H1 (cell line): ENCODE measurements at regions not wholly inside any gene's neighbourhood (a gene's known extent, or its start where the extent isn't known, plus 50 kb on each side); places are given as distances from the start of the nearest gene placed in this dataset.

ENCODE experiments used
- CBX5 ChIP-seq: fragments of 300-800, 300-1000 bp; sonication (generic); IDR thresholded peaks from 2 replicates; pipeline ENCODE4 v1.7.1; 2016; ENCODE audit warnings: antibody characterized with exemption, low read length, low read depth
- CREB1 ChIP-seq: IDR thresholded peaks from 2 replicates; pipeline ENCODE4 v1.6.1; 2012; ENCODE audit warnings: inconsistent platforms
- EGR1 ChIP-seq: IDR thresholded peaks from 2 replicates; pipeline ENCODE4 v1.6.1; 2011; ENCODE audit warnings: low read depth, low read length, borderline replicate concordance
- EZH2 ChIP-seq: fragments of 200-600 bp; sonication (generic); IDR thresholded peaks from 2 replicates; pipeline ENCODE4 v1.7.1; 2012; ENCODE audit warnings: low read depth, mild to moderate bottlenecking, moderate library complexity, low read length, inconsistent platforms; ENCODE audit not compliant: severe bottlenecking
- POLR2AphosphoS5 ChIP-seq: IDR thresholded peaks from 2 replicates; pipeline ENCODE4 v1.6.1; 2011; ENCODE audit warnings: low read depth, low read length
- RFX5 ChIP-seq: IDR thresholded peaks from 2 replicates; pipeline ENCODE4 v1.6.1; 2011; ENCODE audit warnings: low read depth, low read length, improper control_type of control experiment, borderline replicate concordance
- USF2 ChIP-seq: IDR thresholded peaks from 2 replicates; pipeline ENCODE4 v1.6.1; 2011; ENCODE audit warnings: low read length, improper control_type of control experiment
- ZNF274 ChIP-seq: IDR thresholded peaks from 2 replicates; pipeline ENCODE4 v1.7.0; 2012; ENCODE audit warnings: low read length, borderline replicate concordance; ENCODE audit errors: extremely low read depth
- TF ChIP-seq, protein P1 (sequence below), 3 experiments: IDR thresholded peaks; 1 replicate in 2 of 3; 2 replicates in 1 of 3; pipeline versions ENCODE4 v1.5.1 to v1.6.1; 2011; ENCODE audit warnings: low read length in 3 of 3, mild to moderate bottlenecking in 3 of 3, inconsistent platforms in 2 of 3, low read depth in 1 of 3, moderate library complexity in 1 of 3; ENCODE audit not compliant: insufficient read depth in 1 of 3; ENCODE audit errors: control extremely low read depth in 1 of 3

DNA sequence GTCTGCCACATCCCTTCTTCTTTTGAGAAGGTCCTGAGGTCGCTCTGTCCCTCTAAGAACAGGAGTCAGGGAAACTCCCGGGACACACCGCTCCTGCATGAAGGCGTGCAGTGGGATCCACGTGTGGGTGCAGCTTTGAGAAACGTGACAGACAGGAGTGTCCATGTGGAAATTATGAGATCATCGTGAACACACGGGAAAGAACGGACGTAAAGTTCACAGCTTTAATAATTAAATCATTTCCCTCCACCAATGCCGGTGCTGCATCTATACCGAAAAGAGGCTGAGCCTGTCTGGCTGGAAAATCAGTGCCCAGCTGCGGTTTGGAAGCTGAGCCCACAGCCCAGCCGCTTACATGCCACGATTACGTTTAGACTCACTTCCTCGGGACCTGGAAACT is 372.4 kb upstream of the SALL3 start:
- TF ChIP-seq RFX5 (no peak), USF2 (no peak), CREB1 (no peak), CBX5 (no peak), EZH2 (no peak), POLR2AphosphoS5 (no peak), ZNF274 (no peak), EGR1 (no peak)
- TF ChIP-seq, protein P1, sequence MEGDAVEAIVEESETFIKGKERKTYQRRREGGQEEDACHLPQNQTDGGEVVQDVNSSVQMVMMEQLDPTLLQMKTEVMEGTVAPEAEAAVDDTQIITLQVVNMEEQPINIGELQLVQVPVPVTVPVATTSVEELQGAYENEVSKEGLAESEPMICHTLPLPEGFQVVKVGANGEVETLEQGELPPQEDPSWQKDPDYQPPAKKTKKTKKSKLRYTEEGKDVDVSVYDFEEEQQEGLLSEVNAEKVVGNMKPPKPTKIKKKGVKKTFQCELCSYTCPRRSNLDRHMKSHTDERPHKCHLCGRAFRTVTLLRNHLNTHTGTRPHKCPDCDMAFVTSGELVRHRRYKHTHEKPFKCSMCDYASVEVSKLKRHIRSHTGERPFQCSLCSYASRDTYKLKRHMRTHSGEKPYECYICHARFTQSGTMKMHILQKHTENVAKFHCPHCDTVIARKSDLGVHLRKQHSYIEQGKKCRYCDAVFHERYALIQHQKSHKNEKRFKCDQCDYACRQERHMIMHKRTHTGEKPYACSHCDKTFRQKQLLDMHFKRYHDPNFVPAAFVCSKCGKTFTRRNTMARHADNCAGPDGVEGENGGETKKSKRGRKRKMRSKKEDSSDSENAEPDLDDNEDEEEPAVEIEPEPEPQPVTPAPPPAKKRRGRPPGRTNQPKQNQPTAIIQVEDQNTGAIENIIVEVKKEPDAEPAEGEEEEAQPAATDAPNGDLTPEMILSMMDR (IDR thresholded peaks at IDR 0.05; ENCODE audit: control extremely low read depth in 1 of 3, insufficient read depth in 1 of 3, low read depth in 1 of 3, low read length in 3 of 3), result no peak
